BE2C (cell line): ENCODE measurements at regions not wholly inside any gene's neighbourhood (a gene's known extent, or its start where the extent isn't known, plus 50 kb on each side); places are given as distances from the start of the nearest gene placed in this dataset.

ENCODE experiments used
- DNase-seq: peaks from one replicate; pipeline ENCODE4 v3.0.0-alpha.2; 2020
- H3K27me3 ChIP-seq: fragments of 250-450 bp; sonication (Bioruptor Pico); 2 replicates; pipeline ENCODE4 v1.5.1; 2020; ENCODE audit warnings: mild to moderate bottlenecking
- H3K36me3 ChIP-seq: fragments of 250-450 bp; sonication (Bioruptor Pico); 2 replicates; pipeline ENCODE4 v1.5.1; 2020; ENCODE audit warnings: mild to moderate bottlenecking
- H3K4me1 ChIP-seq: fragments of 250-450 bp; sonication (Bioruptor Pico); 2 replicates; pipeline ENCODE4 v1.5.1; 2020
- H3K4me3 ChIP-seq: 2 replicates; pipeline ENCODE4 v1.5.1; 2011; ENCODE audit warnings: low read depth, low read length
- H3K9me3 ChIP-seq: fragments of 250-450 bp; sonication (Bioruptor Pico); 2 replicates; pipeline ENCODE4 v1.5.1; 2020
- CTCF ChIP-seq: IDR thresholded peaks from 2 replicates; pipeline ENCODE4 v1.5.1; 2012; ENCODE audit warnings: mild to moderate bottlenecking, low read depth, low read length

GRCh38 chr12:98013560-98013959 lies 501.8 kb upstream of the TMPO start:
- Histone ChIP-seq H3K36me3 (no peaks in the 10 kb centered on the region), H3K4me3 (no peak overlapping the region), H3K4me1 (no peaks in the 10 kb centered on the region), H3K27me3 (no peaks in the 10 kb centered on the region), H3K9me3 (no peaks in the 10 kb centered on the region)
- no peak for TF ChIP-seq CTCF
- DNase-seq, result no peak

- Histone ChIP-seq H3K4me1 (no peaks in the 10 kb centered on the region), H3K36me3 (no peaks in the 10 kb centered on the region), H3K27me3 (no peaks in the 10 kb centered on the region), H3K4me3 (no peak overlapping the region), H3K9me3 (no peaks in the 10 kb centered on the region)
- no peak for TF ChIP-seq CTCF
- no peak for DNase-seq
Measured at GRCh38 chr12:98018836-98019235, 496.6 kb upstream of the TMPO start.

- H3K4me1 ChIP-seq, result no peaks in the 10 kb centered on the region
- H3K27me3 ChIP-seq, result no peaks in the 10 kb centered on the region
- no peaks in the 10 kb centered on the region for H3K36me3 ChIP-seq
- no peak overlapping the region for H3K4me3 ChIP-seq
- TF ChIP-seq CTCF, result no peak
- no peak for DNase-seq
- H3K9me3 ChIP-seq, result no peaks in the 10 kb centered on the region
Measured at GRCh38 chr12:98020376-98020775, 495.0 kb upstream of the TMPO start.

- Histone ChIP-seq H3K4me3 (no peak overlapping the region), H3K4me1 (no peaks in the 10 kb centered on the region), H3K36me3 (no peaks in the 10 kb centered on the region), H3K27me3 (no peaks in the 10 kb centered on the region), H3K9me3 (no peaks in the 10 kb centered on the region)
- TF ChIP-seq CTCF, result no peak
- DNase-seq, result no peak
Measured at GRCh38 chr12:98022961-98023360, 492.4 kb upstream of the TMPO start.

- no peak for TF ChIP-seq CTCF
- H3K27me3 ChIP-seq, result no peaks in the 10 kb centered on the region
- no peaks in the 10 kb centered on the region for H3K36me3 ChIP-seq
- H3K4me1 ChIP-seq, result no peaks in the 10 kb centered on the region
- no peak for DNase-seq
- no peaks in the 10 kb centered on the region for H3K9me3 ChIP-seq
- H3K4me3 ChIP-seq, result no peak overlapping the region
Measured at GRCh38 chr12:98037401-98038140, 477.8 kb upstream of the TMPO start.

GRCh38 chr12:98042668-98043067 lies 472.7 kb upstream of the TMPO start:
- no peaks in the 10 kb centered on the region for H3K9me3 ChIP-seq
- no peak for TF ChIP-seq CTCF

More at GRCh38 chr12:98042668-98043067, 472.7 kb upstream of the TMPO start:
- no peak overlapping the region for H3K4me3 ChIP-seq
- H3K27me3 ChIP-seq, result no peaks in the 10 kb centered on the region
- no peaks in the 10 kb centered on the region for H3K36me3 ChIP-seq
- H3K4me1 ChIP-seq, result no peaks in the 10 kb centered on the region
- no peak for DNase-seq
